ENCODE measurements at regions not wholly inside any gene's neighbourhood (a gene's known extent, or its start where the extent isn't known, plus 50 kb on each side); places are given as distances from the start of the nearest gene placed in this dataset.

GRCh38 chr3:117939425-117940027, 1095.1 kb downstream of the IGSF11 start:
- no peak overlapping the region for H3K27ac ChIP-seq (ENCODE audit: extremely low read depth, low read depth, low read length)
- no peaks in the 10 kb centered on the region for H3K9me3 ChIP-seq (replicated peaks; ENCODE audit: control insufficient read depth, insufficient read depth, low read depth, low read length)
- no peaks in the 10 kb centered on the region for H3K4me1 ChIP-seq (replicated peaks in 1 of 2; ENCODE audit: control insufficient read depth in 2 of 2, insufficient read depth in 2 of 2, low read length in 2 of 2)
- H4K20me1 ChIP-seq (replicated peaks; ENCODE audit: control insufficient read depth, insufficient read depth, low read length) = no peaks in the 10 kb centered on the region
- DNase-seq (ENCODE audit: extremely low read depth in 1 of 4, low spot score in 3 of 4) (no peak), ATAC-seq (no peak), FAIRE-seq (no peak)
- no peak overlapping the region for H3K9ac ChIP-seq (ENCODE audit: insufficient read depth in 1 of 2, low read depth in 2 of 2, low read length in 2 of 2)
- no peak overlapping the region for H2AFZ ChIP-seq (ENCODE audit: low read depth, low read length)
- BruUV-seq (replicated peaks) = no TSS peak
- H3K79me2 ChIP-seq (ENCODE audit: control insufficient read depth, insufficient read depth, low read length) = no peaks in the 10 kb centered on the region
- no peaks in the 10 kb centered on the region for H3K27me3 ChIP-seq (ENCODE audit: control insufficient read depth in 2 of 2, insufficient read depth in 2 of 2, low read length in 2 of 2)
- 0% methylated on average over 1 of the region's 1 CpG for WGBS (ENCODE audit: insufficient coverage, low coverage, missing lambda C conversion rate)
- in situ Hi-C loops (cut with MboI) = no loop called here
- H3K4me3 ChIP-seq = no peak overlapping the region
- H3K4me2 ChIP-seq (ENCODE audit: insufficient read depth, low read length) = no peak overlapping the region
- no peaks in the 10 kb centered on the region for H3K36me3 ChIP-seq (ENCODE audit: control insufficient read depth, insufficient read depth, low read length)
- TF ChIP-seq ZNF140 (CRISPR knock-in tag; IDR thresholded peaks at IDR 0.05) (no peak), ZNF24 (IDR thresholded peaks at IDR 0.05) (no peak), MAFF (IDR thresholded peaks at IDR 0.05; ENCODE audit: low read length) (0 out of 2 replicates have a peak, but pooled peaks have one; percentile 13), ZNF518B (CRISPR knock-in tag; IDR thresholded peaks at IDR 0.05) (no peak), ZNF175 (CRISPR knock-in tag; IDR thresholded peaks at IDR 0.05; ENCODE audit: low read depth) (no peak), HINFP (tag; conservative IDR thresholded peaks at IDR 0.05; ENCODE audit: low read depth) (no peak), NFIX (CRISPR knock-in tag; IDR thresholded peaks at IDR 0.05; ENCODE audit: low read depth) (no peak), YBX1 (IDR thresholded peaks at IDR 0.05) (no peak), ZNF184 (CRISPR knock-in tag; IDR thresholded peaks at IDR 0.05) (no peak), MAFK (IDR thresholded peaks at IDR 0.05; ENCODE audit: low read length) (0 out of 2 replicates have a peak, but pooled peaks have one; percentile 8), E2F5 (CRISPR knock-in tag; IDR thresholded peaks at IDR 0.05) (no peak), FOXP4 (CRISPR knock-in tag; IDR thresholded peaks at IDR 0.05; ENCODE audit: borderline replicate concordance) (no peak)
- ChIA-PET POLR2A (no interaction called here), CTCF (ENCODE audit: low intra/inter-chr PET ratio) (no interaction called here)
- intact Hi-C loops (cut with micrococcal nuclease) = no loop called here
- H3K9me1 ChIP-seq (ENCODE audit: control insufficient read depth, insufficient read depth, low read length) = no peaks in the 10 kb centered on the region

All from K562 (cell line).